Effector CD4-positive, alpha-beta T cell (primary cell): ENCODE measurements at regions not wholly inside any gene's neighbourhood (a gene's known extent, or its start where the extent isn't known, plus 50 kb on each side); places are given as distances from the start of the nearest gene placed in this dataset.

Source experiments
- DNase-seq: peaks from one replicate; pipeline ENCODE4 v3.0.0-alpha.2; 2020

GRCh38 chr2:122238006-122238559, 482.6 kb downstream of the TSN start:
- no peak for DNase-seq

GRCh38 chr2:122239440-122239839, 484.0 kb downstream of the TSN start:
- no peak for DNase-seq

GRCh38 chr2:122244598-122245229, 489.3 kb downstream of the TSN start:
- no peak for DNase-seq

GRCh38 chr2:122249673-122250072, 494.2 kb downstream of the TSN start:
- no peak for DNase-seq

- no peak for DNase-seq
These were observed 495.7 kb downstream of the TSN start for GRCh38 chr2:122251158-122251557.

GRCh38 chr2:122251566-122251965, 496.1 kb downstream of the TSN start:
- no peak for DNase-seq

GRCh38 chr2:122255924-122256323, 500.5 kb downstream of the TSN start:
- no peak for DNase-seq

- no peak for DNase-seq
These were observed 506.5 kb downstream of the TSN start for GRCh38 chr2:122261911-122262310.

GRCh38 chr2:122263746-122264145, 508.3 kb downstream of the TSN start:
- DNase-seq = no peak

- no peak for DNase-seq
These were observed 511.2 kb downstream of the TSN start for GRCh38 chr2:122266636-122267035.

GRCh38 chr2:122267947-122268346, 512.5 kb downstream of the TSN start:
- DNase-seq = no peak

GRCh38 chr2:122273785-122274419, 518.5 kb downstream of the TSN start:
- no peak for DNase-seq

- no peak for DNase-seq
These were observed 522.5 kb downstream of the TSN start for GRCh38 chr2:122277956-122278355.

- DNase-seq = no peak
These were observed 545.3 kb downstream of the TSN start for GRCh38 chr2:122300758-122301157.

- no peak for DNase-seq
These were observed 552.3 kb downstream of the TSN start for GRCh38 chr2:122307763-122308162.

- DNase-seq = no peak
These were observed 559.9 kb downstream of the TSN start for GRCh38 chr2:122315306-122315705.

- no peak for DNase-seq
These were observed 564.2 kb downstream of the TSN start for GRCh38 chr2:122319539-122320132.

- DNase-seq = no peak
These were observed 567.4 kb downstream of the TSN start for GRCh38 chr2:122322815-122323214.

GRCh38 chr2:122323927-122324326, 568.5 kb downstream of the TSN start:
- no peak for DNase-seq

GRCh38 chr2:122326471-122326870, 571.0 kb downstream of the TSN start:
- no peak for DNase-seq

GRCh38 chr2:122328816-122329215, 573.4 kb downstream of the TSN start:
- DNase-seq = no peak

- no peak for DNase-seq
These were observed 573.8 kb downstream of the TSN start for GRCh38 chr2:122329278-122329677.

GRCh38 chr2:122333932-122334331, 578.5 kb downstream of the TSN start:
- no peak for DNase-seq

GRCh38 chr2:122338000-122338399, 582.5 kb downstream of the TSN start:
- DNase-seq = no peak
